HL-60/S4 (cell line): ENCODE measurements at regions not wholly inside any gene's neighbourhood (a gene's known extent, or its start where the extent isn't known, plus 50 kb on each side); places are given as distances from the start of the nearest gene placed in this dataset.

Source experiments
- in situ Hi-C: fragments of 300-500 bp; cut with MboI; formaldehyde crosslinking; loops from 2 replicates; pipeline ENCODE4 v1.14.3; 2022; ENCODE audit warnings: low sequenced_read_pairs

GRCh38 chr18:73805991-73806390 is 341.6 kb downstream of the FBXO15 start:
- in situ Hi-C loops, result no loop called here

- in situ Hi-C loops, result no loop called here
These were observed 350.2 kb downstream of the FBXO15 start for GRCh38 chr18:73797419-73797818.

GRCh38 chr18:73793386-73793785 is 354.2 kb downstream of the FBXO15 start:
- in situ Hi-C loops, result no loop called here

GRCh38 chr18:73791081-73791480 is 356.6 kb downstream of the FBXO15 start:
- in situ Hi-C loops, result no loop called here

GRCh38 chr18:73790587-73790986 is 357.0 kb downstream of the FBXO15 start:
- in situ Hi-C loops, result no loop called here

GRCh38 chr18:73787316-73787715 is 360.3 kb downstream of the FBXO15 start:
- in situ Hi-C loops, result no loop called here

GRCh38 chr18:73785300-73785699 is 362.3 kb downstream of the FBXO15 start:
- in situ Hi-C loops, result no loop called here

GRCh38 chr18:73784853-73785252 is 362.8 kb downstream of the FBXO15 start:
- in situ Hi-C loops, result no loop called here

GRCh38 chr18:73782405-73782804 is 365.2 kb downstream of the FBXO15 start:
- in situ Hi-C loops, result no loop called here

GRCh38 chr18:73780218-73780617 is 367.4 kb downstream of the FBXO15 start:
- in situ Hi-C loops, result no loop called here

GRCh38 chr18:73778032-73778359 is 369.6 kb downstream of the FBXO15 start:
- in situ Hi-C loops, result no loop called here

- in situ Hi-C loops, result no loop called here
These were observed 370.1 kb downstream of the FBXO15 start for GRCh38 chr18:73777356-73778031.

- in situ Hi-C loops, result no loop called here
These were observed 372.7 kb downstream of the FBXO15 start for GRCh38 chr18:73774811-73775509.

- in situ Hi-C loops, result no loop called here
These were observed 379.6 kb downstream of the FBXO15 start for GRCh38 chr18:73768043-73768442.

- in situ Hi-C loops, result no loop called here
These were observed 380.6 kb downstream of the FBXO15 start for GRCh38 chr18:73766910-73767515.

GRCh38 chr18:73758446-73758845 is 389.2 kb downstream of the FBXO15 start:
- in situ Hi-C loops, result no loop called here

- in situ Hi-C loops, result no loop called here
These were observed 391.2 kb downstream of the FBXO15 start for GRCh38 chr18:73756256-73757091.

- in situ Hi-C loops, result no loop called here
These were observed 394.7 kb downstream of the FBXO15 start for GRCh38 chr18:73752965-73753364.

GRCh38 chr18:73752546-73752945 is 395.1 kb downstream of the FBXO15 start:
- in situ Hi-C loops, result no loop called here

GRCh38 chr18:73750052-73750451 is 397.6 kb downstream of the FBXO15 start:
- in situ Hi-C loops, result no loop called here

GRCh38 chr18:73749304-73749703 is 398.3 kb downstream of the FBXO15 start:
- in situ Hi-C loops, result no loop called here
